ENCODE measurements at regions not wholly inside any gene's neighbourhood (a gene's known extent, or its start where the extent isn't known, plus 50 kb on each side); places are given as distances from the start of the nearest gene placed in this dataset.

- TF ChIP-seq KIAA2018 (CRISPR knock-in tag; IDR thresholded peaks at IDR 0.05; ENCODE audit: borderline replicate concordance): no peak
- no peak for TF ChIP-seq HOXA7 (CRISPR knock-in tag; IDR thresholded peaks at IDR 0.05)
- TF ChIP-seq DRAP1 (CRISPR knock-in tag; IDR thresholded peaks at IDR 0.05): no peak
- TF ChIP-seq ZNF205 (CRISPR knock-in tag; IDR thresholded peaks at IDR 0.05): no peak
- TF ChIP-seq POGZ (CRISPR knock-in tag; IDR thresholded peaks at IDR 0.05): no peak
- TF ChIP-seq FOSL1 (CRISPR knock-in tag; IDR thresholded peaks at IDR 0.05; ENCODE audit: borderline replicate concordance): no peak
- no peak for TF ChIP-seq ZNF333 (CRISPR knock-in tag; IDR thresholded peaks at IDR 0.05; ENCODE audit: borderline replicate concordance)
- TF ChIP-seq, protein P1, sequence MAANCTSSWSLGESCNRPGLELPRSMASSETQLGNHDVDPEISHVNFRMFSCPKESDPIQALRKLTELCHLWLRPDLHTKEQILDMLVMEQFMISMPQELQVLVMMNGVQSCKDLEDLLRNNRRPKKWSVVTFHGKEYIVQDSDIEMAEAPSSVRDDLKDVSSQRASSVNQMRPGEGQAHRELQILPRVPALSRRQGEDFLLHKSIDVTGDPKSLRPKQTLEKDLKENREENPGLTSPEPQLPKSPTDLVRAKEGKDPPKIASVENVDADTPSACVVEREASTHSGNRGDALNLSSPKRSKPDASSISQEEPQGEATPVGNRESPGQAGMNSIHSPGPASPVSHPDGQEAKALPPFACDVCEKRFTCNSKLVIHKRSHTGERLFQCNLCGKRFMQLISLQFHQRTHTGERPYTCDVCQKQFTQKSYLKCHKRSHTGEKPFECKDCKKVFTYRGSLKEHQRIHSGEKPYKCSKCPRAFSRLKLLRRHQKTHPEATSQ (CRISPR knock-in tag; IDR thresholded peaks at IDR 0.05; ENCODE audit: borderline replicate concordance): no peak
- TF ChIP-seq ZNF781 (CRISPR knock-in tag; IDR thresholded peaks at IDR 0.05; ENCODE audit: borderline replicate concordance, not compliant biosample characterization): no peak
- TF ChIP-seq HIVEP1 (CRISPR knock-in tag; IDR thresholded peaks at IDR 0.05): no peak
- no peak for TF ChIP-seq HHEX (CRISPR knock-in tag; IDR thresholded peaks at IDR 0.05)
- TF ChIP-seq ZSCAN25 (CRISPR knock-in tag; IDR thresholded peaks at IDR 0.05): no peak
- no peak for TF ChIP-seq ZNF878 (CRISPR knock-in tag; IDR thresholded peaks at IDR 0.05)
- no peak for TF ChIP-seq NFE2L2 (IDR thresholded peaks at IDR 0.05; ENCODE audit: low read length)
- TF ChIP-seq, protein P2, sequence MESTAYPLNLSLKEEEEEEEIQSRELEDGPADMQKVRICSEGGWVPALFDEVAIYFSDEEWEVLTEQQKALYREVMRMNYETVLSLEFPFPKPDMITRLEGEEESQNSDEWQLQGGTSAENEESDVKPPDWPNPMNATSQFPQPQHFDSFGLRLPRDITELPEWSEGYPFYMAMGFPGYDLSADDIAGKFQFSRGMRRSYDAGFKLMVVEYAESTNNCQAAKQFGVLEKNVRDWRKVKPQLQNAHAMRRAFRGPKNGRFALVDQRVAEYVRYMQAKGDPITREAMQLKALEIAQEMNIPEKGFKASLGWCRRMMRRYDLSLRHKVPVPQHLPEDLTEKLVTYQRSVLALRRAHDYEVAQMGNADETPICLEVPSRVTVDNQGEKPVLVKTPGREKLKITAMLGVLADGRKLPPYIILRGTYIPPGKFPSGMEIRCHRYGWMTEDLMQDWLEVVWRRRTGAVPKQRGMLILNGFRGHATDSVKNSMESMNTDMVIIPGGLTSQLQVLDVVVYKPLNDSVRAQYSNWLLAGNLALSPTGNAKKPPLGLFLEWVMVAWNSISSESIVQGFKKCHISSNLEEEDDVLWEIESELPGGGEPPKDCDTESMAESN (CRISPR knock-in tag; conservative IDR thresholded peaks at IDR 0.05): no peak
- no peak for TF ChIP-seq ZBTB7A (CRISPR knock-in tag; IDR thresholded peaks at IDR 0.05)
- no peak for TF ChIP-seq ZFP36L2 (CRISPR knock-in tag; IDR thresholded peaks at IDR 0.05)
Measured at GRCh38 chr15:96554541-96554940, 224.0 kb downstream of the NR2F2 start (continued).

All from HepG2 (cell line).